Kasumi-1 (cell line): ENCODE measurements at regions not wholly inside any gene's neighbourhood (a gene's known extent, or its start where the extent isn't known, plus 50 kb on each side); places are given as distances from the start of the nearest gene placed in this dataset.
"Not testable (repeated sequence)": the region's sequence is repeated elsewhere in the genome, so short reads cannot be mapped to it uniquely, and the experiment has no call there.

Experiments
- DNase-seq, 2 experiments: peaks; one replicate each; lab custom pipeline; 2025; lab: John Stamatoyannopoulos, UW

GRCh38 chr7:37546677-37547076 is 98.0 kb upstream of the ELMO1 start:
- no peak for DNase-seq

GRCh38 chr7:37549076-37549931 is 100.6 kb upstream of the ELMO1 start:
- DNase-seq: no peak

GRCh38 chr7:37550426-37550825 is 101.8 kb upstream of the ELMO1 start:
- no peak for DNase-seq

- no peak for DNase-seq
Measured at GRCh38 chr7:37550872-37551271, 102.2 kb upstream of the ELMO1 start.

- no peak for DNase-seq
Measured at GRCh38 chr7:37552030-37552429, 103.4 kb upstream of the ELMO1 start.

- not testable (repeated sequence) for DNase-seq
Measured at GRCh38 chr7:37552439-37552838, 103.8 kb upstream of the ELMO1 start.

GRCh38 chr7:37555528-37555927 is 106.9 kb upstream of the ELMO1 start:
- no peak for DNase-seq

GRCh38 chr7:37557571-37558209 is 109.0 kb upstream of the ELMO1 start:
- no peak for DNase-seq

- no peak for DNase-seq
Measured at GRCh38 chr7:37558320-37559096, 109.8 kb upstream of the ELMO1 start.

GRCh38 chr7:37570145-37570544 is 113.4 kb upstream of the GPR141 start:
- no peak for DNase-seq

- DNase-seq: no peak
Measured at GRCh38 chr7:37571806-37572205, 111.8 kb upstream of the GPR141 start.

- no peak for DNase-seq
Measured at GRCh38 chr7:37577412-37577811, 106.2 kb upstream of the GPR141 start.

GRCh38 chr7:37577901-37578300 is 105.7 kb upstream of the GPR141 start:
- DNase-seq: no peak

GRCh38 chr7:37578350-37578749 is 105.2 kb upstream of the GPR141 start:
- DNase-seq: no peak

- no peak for DNase-seq
Measured at GRCh38 chr7:37580376-37580775, 103.2 kb upstream of the GPR141 start.

GRCh38 chr7:37584651-37585463 is 98.7 kb upstream of the GPR141 start:
- DNase-seq: not testable (repeated sequence)

- no peak for DNase-seq
Measured at GRCh38 chr7:37590824-37591223, 92.7 kb upstream of the GPR141 start.

- DNase-seq: no peak
Measured at GRCh38 chr7:37592366-37592765, 91.2 kb upstream of the GPR141 start.

GRCh38 chr7:37594602-37595001 is 89.0 kb upstream of the GPR141 start:
- DNase-seq: no peak

- no peak for DNase-seq
Measured at GRCh38 chr7:37598824-37599223, 84.7 kb upstream of the GPR141 start.

- DNase-seq: no peak
Measured at GRCh38 chr7:37601321-37601720, 82.2 kb upstream of the GPR141 start.

- no peak for DNase-seq
Measured at GRCh38 chr7:37604078-37604477, 79.5 kb upstream of the GPR141 start.
